ENCODE measurements at regions not wholly inside any gene's neighbourhood (a gene's known extent, or its start where the extent isn't known, plus 50 kb on each side); places are given as distances from the start of the nearest gene placed in this dataset.

DNA sequence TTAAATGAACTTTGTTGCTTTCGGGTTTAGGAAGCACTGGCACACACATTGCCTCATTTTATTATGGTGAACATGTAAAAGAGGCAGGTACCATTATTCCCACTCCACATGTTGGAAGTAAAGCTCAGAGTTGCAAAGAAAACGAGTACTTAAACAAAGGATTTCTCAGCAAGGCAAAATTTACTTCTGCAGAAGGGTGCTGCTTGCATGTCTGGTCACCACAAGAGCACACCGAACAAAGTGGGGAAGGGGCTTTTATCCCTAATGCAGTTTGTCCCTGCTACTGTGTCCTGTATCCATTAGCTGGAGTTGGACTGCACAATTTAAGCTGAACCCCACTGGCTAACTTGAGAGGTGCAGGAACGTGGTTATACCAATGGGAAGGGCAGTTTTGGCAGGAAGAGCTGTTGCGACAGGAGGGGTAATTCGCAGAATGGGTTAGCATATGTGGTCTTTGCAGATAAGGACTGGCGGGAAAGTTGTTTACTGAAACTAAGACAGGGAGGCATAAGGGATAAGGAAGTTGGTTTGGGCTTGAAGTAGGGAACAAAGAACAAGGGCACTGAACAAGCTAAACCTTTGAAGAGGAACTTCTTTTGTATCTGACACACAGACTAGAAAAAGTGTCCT lies 545.5 kb downstream of the UQCRFS1 start:
- TF ChIP-seq, protein P1, sequence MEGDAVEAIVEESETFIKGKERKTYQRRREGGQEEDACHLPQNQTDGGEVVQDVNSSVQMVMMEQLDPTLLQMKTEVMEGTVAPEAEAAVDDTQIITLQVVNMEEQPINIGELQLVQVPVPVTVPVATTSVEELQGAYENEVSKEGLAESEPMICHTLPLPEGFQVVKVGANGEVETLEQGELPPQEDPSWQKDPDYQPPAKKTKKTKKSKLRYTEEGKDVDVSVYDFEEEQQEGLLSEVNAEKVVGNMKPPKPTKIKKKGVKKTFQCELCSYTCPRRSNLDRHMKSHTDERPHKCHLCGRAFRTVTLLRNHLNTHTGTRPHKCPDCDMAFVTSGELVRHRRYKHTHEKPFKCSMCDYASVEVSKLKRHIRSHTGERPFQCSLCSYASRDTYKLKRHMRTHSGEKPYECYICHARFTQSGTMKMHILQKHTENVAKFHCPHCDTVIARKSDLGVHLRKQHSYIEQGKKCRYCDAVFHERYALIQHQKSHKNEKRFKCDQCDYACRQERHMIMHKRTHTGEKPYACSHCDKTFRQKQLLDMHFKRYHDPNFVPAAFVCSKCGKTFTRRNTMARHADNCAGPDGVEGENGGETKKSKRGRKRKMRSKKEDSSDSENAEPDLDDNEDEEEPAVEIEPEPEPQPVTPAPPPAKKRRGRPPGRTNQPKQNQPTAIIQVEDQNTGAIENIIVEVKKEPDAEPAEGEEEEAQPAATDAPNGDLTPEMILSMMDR (IDR thresholded peaks at IDR 0.05): no peak
- TF ChIP-seq POLR2A (IDR thresholded peaks at IDR 0.05) (no peak), EP300 (IDR thresholded peaks at IDR 0.05) (no peak)
